WTC11 (cell line): ENCODE measurements at regions not wholly inside any gene's neighbourhood (a gene's known extent, or its start where the extent isn't known, plus 50 kb on each side); places are given as distances from the start of the nearest gene placed in this dataset.

ENCODE experiments used
- SOX15 ChIP-seq: fragments of 250-450 bp; sonication (Bioruptor Pico); IDR thresholded peaks from 2 replicates; pipeline ENCODE4 v1.9.0; 2021; ENCODE audit warnings: mild to moderate bottlenecking
- TEAD4 ChIP-seq: sonication (generic); formaldehyde crosslinking; IDR thresholded peaks from 2 replicates; pipeline ENCODE4 v1.8.0; 2022; ENCODE audit warnings: mild to moderate bottlenecking, missing genetic modification reagents
- ZNF138 ChIP-seq: sonication (generic); formaldehyde crosslinking; conservative IDR thresholded peaks from 2 replicates; pipeline ENCODE4 v1.8.1; 2022; ENCODE audit warnings: mild to moderate bottlenecking, moderate library complexity, missing genetic modification reagents
- TF ChIP-seq, protein P1 (sequence below): fragments of 250-450 bp; sonication (Bioruptor Pico); IDR thresholded peaks from 2 replicates; pipeline ENCODE4 v1.9.0; 2021; ENCODE audit warnings: mild to moderate bottlenecking
- TF ChIP-seq, protein P2 (sequence below): sonication (generic); formaldehyde crosslinking; IDR thresholded peaks from 2 replicates; pipeline ENCODE4 v1.8.1; 2023; ENCODE audit warnings: mild to moderate bottlenecking, missing genetic modification reagents
- TF ChIP-seq, protein P3 (sequence below): fragments of 200-600 bp; IDR thresholded peaks from 2 replicates; pipeline ENCODE4 v1.8.0; 2022; ENCODE audit warnings: antibody characterized with exemption
- TF ChIP-seq, protein P4 (sequence below): sonication (generic); formaldehyde crosslinking; IDR thresholded peaks from 2 replicates; pipeline ENCODE4 v1.8.1; 2023; ENCODE audit warnings: mild to moderate bottlenecking, moderate library complexity, missing genetic modification reagents
- TF ChIP-seq, protein P5 (sequence below): sonication (generic); formaldehyde crosslinking; conservative IDR thresholded peaks from 2 replicates; pipeline ENCODE4 v1.8.1; 2022; ENCODE audit warnings: mild to moderate bottlenecking, missing genetic modification reagents

DNA sequence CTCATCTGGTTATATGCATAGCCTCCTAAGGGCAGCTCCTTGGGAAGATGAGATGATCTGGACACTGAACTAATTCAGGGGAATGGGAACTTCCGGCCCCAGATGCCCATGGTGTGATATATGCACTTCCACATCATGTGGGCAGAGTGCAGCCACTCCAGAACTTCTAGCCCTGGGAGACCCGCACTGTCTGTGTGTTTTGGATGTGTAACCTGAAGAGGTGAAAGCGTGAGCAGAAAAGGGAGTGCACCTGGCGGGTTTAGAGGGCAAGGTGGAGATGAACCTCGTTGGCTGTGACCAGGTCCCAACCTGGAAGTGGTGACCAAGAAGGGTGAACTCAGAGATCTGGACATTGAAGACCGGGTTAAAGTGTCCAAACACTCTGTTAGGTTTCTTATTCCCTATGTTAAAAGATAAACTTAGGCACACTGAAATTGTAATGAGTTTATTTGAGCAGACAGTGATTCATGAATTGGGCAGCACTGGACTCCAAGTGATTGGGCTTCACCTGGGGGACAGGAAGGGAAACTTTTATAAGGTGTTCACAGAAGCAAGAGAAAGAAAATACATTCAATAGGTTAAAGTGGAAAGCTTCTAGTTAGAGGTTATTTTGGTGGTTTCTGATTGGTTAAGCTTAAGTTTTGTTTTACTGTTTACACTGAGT lies 296.2 kb upstream of the SKOR2 start:
- TF ChIP-seq, protein P1, sequence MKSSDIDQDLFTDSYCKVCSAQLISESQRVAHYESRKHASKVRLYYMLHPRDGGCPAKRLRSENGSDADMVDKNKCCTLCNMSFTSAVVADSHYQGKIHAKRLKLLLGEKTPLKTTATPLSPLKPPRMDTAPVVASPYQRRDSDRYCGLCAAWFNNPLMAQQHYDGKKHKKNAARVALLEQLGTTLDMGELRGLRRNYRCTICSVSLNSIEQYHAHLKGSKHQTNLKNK (CRISPR knock-in tag): no peak
- TF ChIP-seq, protein P2, sequence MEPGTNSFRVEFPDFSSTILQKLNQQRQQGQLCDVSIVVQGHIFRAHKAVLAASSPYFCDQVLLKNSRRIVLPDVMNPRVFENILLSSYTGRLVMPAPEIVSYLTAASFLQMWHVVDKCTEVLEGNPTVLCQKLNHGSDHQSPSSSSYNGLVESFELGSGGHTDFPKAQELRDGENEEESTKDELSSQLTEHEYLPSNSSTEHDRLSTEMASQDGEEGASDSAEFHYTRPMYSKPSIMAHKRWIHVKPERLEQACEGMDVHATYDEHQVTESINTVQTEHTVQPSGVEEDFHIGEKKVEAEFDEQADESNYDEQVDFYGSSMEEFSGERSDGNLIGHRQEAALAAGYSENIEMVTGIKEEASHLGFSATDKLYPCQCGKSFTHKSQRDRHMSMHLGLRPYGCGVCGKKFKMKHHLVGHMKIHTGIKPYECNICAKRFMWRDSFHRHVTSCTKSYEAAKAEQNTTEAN (CRISPR knock-in tag): no peak
- TF ChIP-seq, protein P3, sequence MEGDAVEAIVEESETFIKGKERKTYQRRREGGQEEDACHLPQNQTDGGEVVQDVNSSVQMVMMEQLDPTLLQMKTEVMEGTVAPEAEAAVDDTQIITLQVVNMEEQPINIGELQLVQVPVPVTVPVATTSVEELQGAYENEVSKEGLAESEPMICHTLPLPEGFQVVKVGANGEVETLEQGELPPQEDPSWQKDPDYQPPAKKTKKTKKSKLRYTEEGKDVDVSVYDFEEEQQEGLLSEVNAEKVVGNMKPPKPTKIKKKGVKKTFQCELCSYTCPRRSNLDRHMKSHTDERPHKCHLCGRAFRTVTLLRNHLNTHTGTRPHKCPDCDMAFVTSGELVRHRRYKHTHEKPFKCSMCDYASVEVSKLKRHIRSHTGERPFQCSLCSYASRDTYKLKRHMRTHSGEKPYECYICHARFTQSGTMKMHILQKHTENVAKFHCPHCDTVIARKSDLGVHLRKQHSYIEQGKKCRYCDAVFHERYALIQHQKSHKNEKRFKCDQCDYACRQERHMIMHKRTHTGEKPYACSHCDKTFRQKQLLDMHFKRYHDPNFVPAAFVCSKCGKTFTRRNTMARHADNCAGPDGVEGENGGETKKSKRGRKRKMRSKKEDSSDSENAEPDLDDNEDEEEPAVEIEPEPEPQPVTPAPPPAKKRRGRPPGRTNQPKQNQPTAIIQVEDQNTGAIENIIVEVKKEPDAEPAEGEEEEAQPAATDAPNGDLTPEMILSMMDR: no peak
- TF ChIP-seq SOX15 (CRISPR knock-in tag) (no peak), TEAD4 (CRISPR knock-in tag) (no peak), ZNF138 (no peak)
- TF ChIP-seq, protein P4, sequence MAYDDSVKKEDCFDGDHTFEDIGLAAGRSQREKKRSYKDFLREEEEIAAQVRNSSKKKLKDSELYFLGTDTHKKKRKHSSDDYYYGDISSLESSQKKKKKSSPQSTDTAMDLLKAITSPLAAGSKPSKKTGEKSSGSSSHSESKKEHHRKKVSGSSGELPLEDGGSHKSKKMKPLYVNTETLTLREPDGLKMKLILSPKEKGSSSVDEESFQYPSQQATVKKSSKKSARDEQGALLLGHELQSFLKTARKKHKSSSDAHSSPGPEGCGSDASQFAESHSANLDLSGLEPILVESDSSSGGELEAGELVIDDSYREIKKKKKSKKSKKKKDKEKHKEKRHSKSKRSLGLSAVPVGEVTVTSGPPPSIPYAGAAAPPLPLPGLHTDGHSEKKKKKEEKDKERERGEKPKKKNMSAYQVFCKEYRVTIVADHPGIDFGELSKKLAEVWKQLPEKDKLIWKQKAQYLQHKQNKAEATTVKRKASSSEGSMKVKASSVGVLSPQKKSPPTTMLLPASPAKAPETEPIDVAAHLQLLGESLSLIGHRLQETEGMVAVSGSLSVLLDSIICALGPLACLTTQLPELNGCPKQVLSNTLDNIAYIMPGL (CRISPR knock-in tag): no peak
- TF ChIP-seq, protein P5, sequence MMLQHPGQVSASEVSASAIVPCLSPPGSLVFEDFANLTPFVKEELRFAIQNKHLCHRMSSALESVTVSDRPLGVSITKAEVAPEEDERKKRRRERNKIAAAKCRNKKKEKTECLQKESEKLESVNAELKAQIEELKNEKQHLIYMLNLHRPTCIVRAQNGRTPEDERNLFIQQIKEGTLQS (CRISPR knock-in tag): no peak
